Keratinocyte (primary cell): ENCODE measurements at regions not wholly inside any gene's neighbourhood (a gene's known extent, or its start where the extent isn't known, plus 50 kb on each side); places are given as distances from the start of the nearest gene placed in this dataset.
"Not testable (repeated sequence)": the region's sequence is repeated elsewhere in the genome, so short reads cannot be mapped to it uniquely, and the experiment has no call there.

Experiments
- DNase-seq: peaks from one replicate; pipeline ENCODE4 v3.0.0-alpha.2; 2011; ENCODE audit warnings: low read depth, missing footprints, low spot score
- FAIRE-seq: peaks from 2 replicates; lab custom pipeline; 2011; peaks lifted over from hg19 to GRCh38; lab: Jason Lieb, UNC
- H2AFZ ChIP-seq: 2 replicates; pipeline ENCODE4 v1.6.0; 2012; ENCODE audit warnings: low read length, control low read depth, inconsistent platforms; ENCODE audit not compliant: control insufficient read depth
- H3K27ac ChIP-seq: 2 replicates; pipeline ENCODE4 v1.5.1; 2011; ENCODE audit warnings: low read length; ENCODE audit not compliant: control insufficient read depth, insufficient read depth
- H3K27me3 ChIP-seq: 3 replicates; pipeline ENCODE4 v1.6.0; 2011; ENCODE audit warnings: low read length; ENCODE audit not compliant: control insufficient read depth, insufficient read depth; ENCODE audit errors: extremely low read depth
- H3K36me3 ChIP-seq, 2 experiments: 2 replicates in 1 of 2; 3 replicates in 1 of 2; pipeline ENCODE4 v1.5.1; 2011; ENCODE audit warnings: low read length in 2 of 2, mild to moderate bottlenecking in 1 of 2; ENCODE audit not compliant: control insufficient read depth in 2 of 2, insufficient read depth in 2 of 2; ENCODE audit errors: extremely low read depth in 1 of 2
- H3K4me1 ChIP-seq: 3 replicates; pipeline ENCODE4 v1.5.1; 2011; ENCODE audit warnings: low read length; ENCODE audit not compliant: control insufficient read depth, insufficient read depth; ENCODE audit errors: extremely low read depth
- H3K4me2 ChIP-seq: 3 replicates; pipeline ENCODE4 v1.6.0; 2011; ENCODE audit warnings: low read depth, low read length; ENCODE audit not compliant: control insufficient read depth, insufficient read depth; ENCODE audit errors: extremely low read depth
- H3K4me3 ChIP-seq, 3 experiments: fragments of 200-600 bp in 1 of 3; sonication (generic) in 1 of 3; 2 replicates in 2 of 3; 3 replicates in 1 of 3; pipeline ENCODE4 v1.5.1; 2011 to 2016; ENCODE audit warnings: low read length in 3 of 3, mild to moderate bottlenecking in 3 of 3, control low read depth in 2 of 3, inconsistent platforms in 1 of 3, low read depth in 1 of 3, mixed read lengths in 1 of 3, mixed run types in 1 of 3, moderate library complexity in 1 of 3; ENCODE audit not compliant: control insufficient read depth in 2 of 3, insufficient read depth in 2 of 3; ENCODE audit errors: extremely low read depth in 1 of 3
- H3K79me2 ChIP-seq: 2 replicates; pipeline ENCODE4 v1.6.0; 2012; ENCODE audit warnings: low read length; ENCODE audit not compliant: control insufficient read depth, insufficient read depth
- H3K9ac ChIP-seq: 3 replicates; pipeline ENCODE4 v1.6.0; 2011; ENCODE audit warnings: low read length; ENCODE audit not compliant: control insufficient read depth, insufficient read depth; ENCODE audit errors: extremely low read depth
- H3K9me1 ChIP-seq: 3 replicates; pipeline ENCODE4 v1.6.0; 2011; ENCODE audit warnings: low read length; ENCODE audit not compliant: control insufficient read depth, insufficient read depth; ENCODE audit errors: extremely low read depth
- H3K9me3 ChIP-seq: 2 replicates; pipeline ENCODE4 v1.5.1; 2012; ENCODE audit warnings: low read depth, low read length; ENCODE audit not compliant: control insufficient read depth
- H4K20me1 ChIP-seq: 3 replicates; pipeline ENCODE4 v1.6.0; 2011; ENCODE audit warnings: low read length; ENCODE audit not compliant: control insufficient read depth, insufficient read depth; ENCODE audit errors: extremely low read depth
- EZH2 ChIP-seq: IDR thresholded peaks from one replicate; pipeline ENCODE4 v1.6.1; 2012; ENCODE audit warnings: inconsistent platforms, mild to moderate bottlenecking, low read length, moderate library complexity
- dilution Hi-C: fragments of 300-500 bp; cut with MboI; formaldehyde crosslinking; loops from one replicate; pipeline ENCODE4 v1.7.0; 2020; ENCODE audit warnings: low sequenced_read_pairs; ENCODE audit not compliant: extremely low pct_ligation_motif_present
- TF ChIP-seq, protein P1 (sequence below), 3 experiments: IDR thresholded peaks in 1 of 3; conservative IDR thresholded peaks in 1 of 3; optimal IDR thresholded peaks in 1 of 3; 2 replicates in 2 of 3; 3 replicates in 1 of 3; pipeline versions ENCODE3 to v1.5.1; 2011; ENCODE audit warnings: low read length in 3 of 3, mild to moderate bottlenecking in 3 of 3, moderate library complexity in 2 of 3, control low read depth in 1 of 3, inconsistent platforms in 1 of 3; ENCODE audit not compliant: insufficient read depth in 2 of 3; ENCODE audit errors: extremely low read depth in 1 of 3

DNA sequence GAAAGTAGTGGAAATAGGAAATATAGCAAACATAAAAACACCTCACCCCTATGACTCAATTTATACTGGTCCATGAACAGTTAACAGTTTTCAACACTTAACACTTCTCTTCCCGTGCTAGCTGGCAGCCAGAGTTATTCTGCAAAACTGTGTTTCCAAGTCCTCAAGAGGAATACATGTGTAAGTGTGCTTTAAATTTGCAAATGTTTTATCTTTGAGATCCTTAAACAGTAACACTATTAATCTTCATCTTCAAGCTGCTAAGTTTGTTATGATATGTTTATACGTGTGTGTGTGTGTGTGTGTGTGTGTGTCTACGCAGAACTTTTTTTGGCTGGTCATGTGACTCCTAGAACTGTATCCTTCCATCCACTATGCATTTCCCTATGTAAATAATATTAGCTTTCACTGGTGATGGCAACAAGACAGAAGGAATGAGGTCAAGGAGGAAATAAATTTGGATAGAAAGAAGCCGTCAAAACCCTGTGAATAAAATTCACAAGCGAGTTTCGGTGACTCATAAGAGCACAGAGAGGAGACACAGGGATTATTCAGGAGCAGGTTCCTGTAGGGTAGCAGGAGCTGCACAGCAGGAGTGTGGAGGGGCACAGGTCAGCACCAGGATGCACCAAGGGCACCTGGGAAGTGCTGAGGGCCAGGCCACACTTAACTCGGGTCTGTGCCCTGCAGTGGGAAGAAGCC is 105.9 kb upstream of the ETV6 start:
- Histone ChIP-seq H3K27me3 (no peaks in the 10 kb centered on the region), H3K9me3 (no peaks in the 10 kb centered on the region), H2AFZ (no peak overlapping the region), H4K20me1 (no peaks in the 10 kb centered on the region), H3K27ac (no peak overlapping the region), H3K4me3 (no peak overlapping the region), H3K9me1 (no peaks in the 10 kb centered on the region), H3K36me3 (no peaks in the 10 kb centered on the region), H3K4me2 (no peak overlapping the region), H3K79me2 (no peaks in the 10 kb centered on the region), H3K4me1 (no peaks in the 10 kb centered on the region), H3K9ac (no peak overlapping the region)
- dilution Hi-C loops, result no loop called here
- FAIRE-seq, result no peak
- DNase-seq, result no peak
- TF ChIP-seq, protein P1, sequence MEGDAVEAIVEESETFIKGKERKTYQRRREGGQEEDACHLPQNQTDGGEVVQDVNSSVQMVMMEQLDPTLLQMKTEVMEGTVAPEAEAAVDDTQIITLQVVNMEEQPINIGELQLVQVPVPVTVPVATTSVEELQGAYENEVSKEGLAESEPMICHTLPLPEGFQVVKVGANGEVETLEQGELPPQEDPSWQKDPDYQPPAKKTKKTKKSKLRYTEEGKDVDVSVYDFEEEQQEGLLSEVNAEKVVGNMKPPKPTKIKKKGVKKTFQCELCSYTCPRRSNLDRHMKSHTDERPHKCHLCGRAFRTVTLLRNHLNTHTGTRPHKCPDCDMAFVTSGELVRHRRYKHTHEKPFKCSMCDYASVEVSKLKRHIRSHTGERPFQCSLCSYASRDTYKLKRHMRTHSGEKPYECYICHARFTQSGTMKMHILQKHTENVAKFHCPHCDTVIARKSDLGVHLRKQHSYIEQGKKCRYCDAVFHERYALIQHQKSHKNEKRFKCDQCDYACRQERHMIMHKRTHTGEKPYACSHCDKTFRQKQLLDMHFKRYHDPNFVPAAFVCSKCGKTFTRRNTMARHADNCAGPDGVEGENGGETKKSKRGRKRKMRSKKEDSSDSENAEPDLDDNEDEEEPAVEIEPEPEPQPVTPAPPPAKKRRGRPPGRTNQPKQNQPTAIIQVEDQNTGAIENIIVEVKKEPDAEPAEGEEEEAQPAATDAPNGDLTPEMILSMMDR (optimal IDR thresholded peaks at IDR 0.05 in 1 of 3, IDR thresholded peaks at IDR 0.05 in 1 of 3, conservative IDR thresholded peaks at IDR 0.05 in 1 of 3; ENCODE audit: extremely low read depth in 1 of 3, insufficient read depth in 2 of 3, low read length in 3 of 3), result no peak
- no peak for TF ChIP-seq EZH2

DNA sequence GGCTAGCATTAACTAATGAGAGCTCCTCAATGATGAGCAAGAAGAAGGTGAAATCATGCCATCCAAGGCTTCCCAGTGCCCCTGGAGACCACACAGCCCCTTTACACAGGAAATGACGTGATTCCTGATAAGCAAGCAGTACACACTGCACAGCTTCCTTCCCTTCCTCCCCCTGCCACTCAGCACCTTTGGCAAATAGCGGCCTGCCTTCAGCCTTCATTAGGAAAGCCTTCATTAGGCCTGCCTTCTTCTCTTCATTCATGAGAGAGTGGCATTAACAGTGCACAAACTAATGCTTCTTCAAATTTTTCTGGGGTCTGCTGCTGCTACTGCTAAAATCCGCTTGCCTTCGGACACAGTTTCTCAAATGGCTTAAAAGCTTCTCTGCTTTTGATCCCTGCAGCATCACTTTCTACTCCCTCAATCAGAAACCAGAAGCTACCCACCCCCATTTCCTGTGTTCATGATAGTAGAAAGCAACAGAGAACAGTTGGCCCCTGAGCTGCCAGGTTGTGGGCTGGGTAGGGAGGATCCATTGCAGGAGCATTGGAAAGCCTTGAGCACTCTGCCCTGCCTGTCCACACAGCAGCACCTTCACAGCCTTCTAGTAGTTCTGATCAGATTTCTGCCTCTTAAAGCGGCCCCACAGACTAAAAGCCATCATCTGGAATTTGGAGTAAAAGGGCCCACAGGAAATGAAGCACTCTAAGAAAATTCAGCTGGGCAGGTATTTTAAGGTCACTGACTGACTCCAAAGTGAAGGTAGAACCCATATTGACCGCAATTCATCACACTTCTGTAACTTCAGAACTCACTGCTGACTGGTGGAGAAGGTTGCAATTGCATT is 103.8 kb upstream of the ETV6 start:
- no peak for TF ChIP-seq EZH2
- TF ChIP-seq, protein P1 (optimal IDR thresholded peaks at IDR 0.05 in 1 of 3, IDR thresholded peaks at IDR 0.05 in 1 of 3, conservative IDR thresholded peaks at IDR 0.05 in 1 of 3; ENCODE audit: extremely low read depth in 1 of 3, insufficient read depth in 2 of 3, low read length in 3 of 3), result no peak
- dilution Hi-C loops, result no loop called here

DNA sequence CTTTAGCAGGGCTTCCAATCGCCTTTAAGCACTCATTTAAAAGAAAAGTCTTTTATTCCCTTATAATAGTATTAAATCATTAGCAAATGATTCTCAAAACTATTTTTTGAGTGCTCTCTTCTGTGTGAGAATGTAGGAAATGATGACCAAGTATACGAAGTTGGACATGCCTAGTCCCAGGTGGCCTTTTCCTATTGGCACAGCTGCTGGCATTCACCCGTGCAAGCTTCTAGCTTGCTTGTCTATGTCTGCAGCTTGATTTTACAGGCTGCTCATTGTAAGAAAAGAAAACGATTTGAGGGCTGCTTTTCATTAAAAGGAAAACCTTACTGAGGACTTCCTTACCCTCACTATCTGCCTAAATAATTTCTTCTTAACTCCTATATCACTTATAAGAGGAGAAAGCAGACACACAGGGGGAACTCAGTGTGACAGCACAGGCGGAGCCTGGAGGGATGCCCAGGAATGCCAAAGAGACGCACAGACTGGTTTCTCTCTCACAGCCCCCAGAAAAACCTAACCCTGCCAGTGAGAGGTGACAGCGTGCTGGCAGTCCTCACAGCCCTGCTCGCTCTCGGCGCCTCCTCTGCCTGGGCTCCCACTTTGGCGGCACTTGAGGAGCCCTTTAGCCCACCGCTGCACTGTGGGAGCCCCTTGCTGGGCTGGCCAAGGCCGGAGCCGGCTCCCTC is 102.7 kb upstream of the ETV6 start:
- H3K27ac ChIP-seq, H3K4me2 ChIP-seq, FAIRE-seq, H3K36me3 ChIP-seq, H3K27me3 ChIP-seq, H3K79me2 ChIP-seq, H3K4me1 ChIP-seq, H3K9me3 ChIP-seq, dilution Hi-C loops, H3K9me1 ChIP-seq, H3K9ac ChIP-seq, H4K20me1 ChIP-seq, DNase-seq: not testable (repeated sequence)
- H3K4me3 ChIP-seq, result peak overlapping the region in 1 of 3 experiments; percentile 24
- peak overlapping the region; percentile 37 for H2AFZ ChIP-seq

More for the DNA sequence above, 103.8 kb upstream of the ETV6 start:
- no peak overlapping the region for H2AFZ ChIP-seq
- no peak for DNase-seq
- H3K9me1 ChIP-seq, result no peaks in the 10 kb centered on the region
- no peaks in the 10 kb centered on the region for H3K36me3 ChIP-seq
- no peak overlapping the region for H3K9ac ChIP-seq
- no peak overlapping the region for H3K4me3 ChIP-seq
- no peak overlapping the region for H3K4me2 ChIP-seq
- no peak overlapping the region for H3K27ac ChIP-seq
- H3K27me3 ChIP-seq, result no peaks in the 10 kb centered on the region
- no peaks in the 10 kb centered on the region for H3K4me1 ChIP-seq
- H3K79me2 ChIP-seq, result no peaks in the 10 kb centered on the region
- no peaks in the 10 kb centered on the region for H4K20me1 ChIP-seq
- H3K9me3 ChIP-seq, result no peaks in the 10 kb centered on the region
- no peak for FAIRE-seq
